Breast epithelium (tissue), 4 donors: ENCODE measurements at regions not wholly inside any gene's neighbourhood (a gene's known extent, or its start where the extent isn't known, plus 50 kb on each side); places are given as distances from the start of the nearest gene placed in this dataset.

Experiments
- DNase-seq, 2 donors: peaks; one replicate each; pipeline ENCODE4 v3.0.0-alpha.2; 2019; ENCODE audit warnings: low spot score in 2 of 2
- H3K27ac ChIP-seq, 2 donors: fragments of 200-600 bp; sonication (generic) in 1 of 2; one replicate each; pipeline ENCODE4 v1.5.1; 2016 to 2019; ENCODE audit warnings: mild to moderate bottlenecking in 1 of 2
- H3K27me3 ChIP-seq, 2 donors: fragments of 200-600 bp; sonication (generic) in 1 of 2; one replicate each; pipeline versions ENCODE4 v1.5.1 to v1.6.0; 2017 to 2019; ENCODE audit warnings: control low read depth in 1 of 2, mild to moderate bottlenecking in 1 of 2
- H3K36me3 ChIP-seq: fragments of 200-600 bp; one replicate; pipeline ENCODE4 v1.5.1; 2019
- H3K4me1 ChIP-seq, 2 donors: fragments of 200-600 bp; sonication (generic); one replicate each; pipeline ENCODE4 v1.5.1; 2016 to 2019; ENCODE audit warnings: control low read depth in 1 of 2
- H3K4me3 ChIP-seq, 3 donors: fragments of 200-600 bp; sonication (generic); 1 replicate in 2 of 3; 2 replicates in 1 of 3; pipeline ENCODE4 v1.5.1; 2016 to 2019; ENCODE audit warnings: mild to moderate bottlenecking in 3 of 3, moderate library complexity in 2 of 3
- H3K9me3 ChIP-seq, 2 donors: fragments of 200-600 bp; sonication (generic) in 1 of 2; one replicate each; pipeline ENCODE4 v1.5.1; 2016 to 2019; ENCODE audit warnings: control low read depth in 1 of 2
- POLR2A ChIP-seq: fragments of 450-650 bp; IDR thresholded peaks from one replicate; pipeline ENCODE4 v1.6.1; 2016; ENCODE audit warnings: antibody characterized with exemption, mild to moderate bottlenecking, moderate library complexity
- POLR2AphosphoS5 ChIP-seq, 3 donors: sonication (generic); formaldehyde crosslinking; IDR thresholded peaks; one replicate each; pipeline ENCODE4 v1.6.1; 2017; ENCODE audit warnings: antibody characterized with exemption in 3 of 3
- intact Hi-C: fragments of 100-400 bp; cut with DNase I; formaldehyde crosslinking; loops from one replicate; pipeline ENCODE4 v1.15.1; 2023; ENCODE audit warnings: low total_unique reads
- TF ChIP-seq, protein P1 (sequence below), 3 donors: fragments of 450-650 bp; IDR thresholded peaks; one replicate each; pipeline ENCODE4 v1.5.1; 2016 to 2017; ENCODE audit warnings: antibody characterized with exemption in 3 of 3, mild to moderate bottlenecking in 3 of 3, moderate library complexity in 3 of 3

GRCh38 chrX:143935601-143936000 lies 51.7 kb downstream of the UBE2NL start:
- DNase-seq: no peak
- no peak overlapping the region for H3K4me3 ChIP-seq
- no peaks in the 10 kb centered on the region for H3K9me3 ChIP-seq
- H3K4me1 ChIP-seq: no peaks in the 10 kb centered on the region
- no peaks in the 10 kb centered on the region for H3K36me3 ChIP-seq
- TF ChIP-seq POLR2AphosphoS5 (IDR thresholded peaks at IDR 0.05) (no peak), POLR2A (no peak)
- TF ChIP-seq, protein P1, sequence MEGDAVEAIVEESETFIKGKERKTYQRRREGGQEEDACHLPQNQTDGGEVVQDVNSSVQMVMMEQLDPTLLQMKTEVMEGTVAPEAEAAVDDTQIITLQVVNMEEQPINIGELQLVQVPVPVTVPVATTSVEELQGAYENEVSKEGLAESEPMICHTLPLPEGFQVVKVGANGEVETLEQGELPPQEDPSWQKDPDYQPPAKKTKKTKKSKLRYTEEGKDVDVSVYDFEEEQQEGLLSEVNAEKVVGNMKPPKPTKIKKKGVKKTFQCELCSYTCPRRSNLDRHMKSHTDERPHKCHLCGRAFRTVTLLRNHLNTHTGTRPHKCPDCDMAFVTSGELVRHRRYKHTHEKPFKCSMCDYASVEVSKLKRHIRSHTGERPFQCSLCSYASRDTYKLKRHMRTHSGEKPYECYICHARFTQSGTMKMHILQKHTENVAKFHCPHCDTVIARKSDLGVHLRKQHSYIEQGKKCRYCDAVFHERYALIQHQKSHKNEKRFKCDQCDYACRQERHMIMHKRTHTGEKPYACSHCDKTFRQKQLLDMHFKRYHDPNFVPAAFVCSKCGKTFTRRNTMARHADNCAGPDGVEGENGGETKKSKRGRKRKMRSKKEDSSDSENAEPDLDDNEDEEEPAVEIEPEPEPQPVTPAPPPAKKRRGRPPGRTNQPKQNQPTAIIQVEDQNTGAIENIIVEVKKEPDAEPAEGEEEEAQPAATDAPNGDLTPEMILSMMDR (IDR thresholded peaks at IDR 0.05): no peak
- peaks cover 0 to 5% of the 10 kb centered on the region in 2 donors for H3K27me3 ChIP-seq
- no peak overlapping the region for H3K27ac ChIP-seq
- intact Hi-C loops: no loop called here

GRCh38 chrX:143940119-143940518 lies 56.2 kb downstream of the UBE2NL start:
- TF ChIP-seq POLR2AphosphoS5 (IDR thresholded peaks at IDR 0.05) (no peak), POLR2A (no peak)
- TF ChIP-seq, protein P1 (IDR thresholded peaks at IDR 0.05): no peak
- Histone ChIP-seq H3K27ac (no peak overlapping the region), H3K27me3 (no peaks in the 10 kb centered on the region), H3K36me3 (no peaks in the 10 kb centered on the region), H3K4me3 (no peak overlapping the region), H3K4me1 (no peaks in the 10 kb centered on the region), H3K9me3 (no peaks in the 10 kb centered on the region)
- no peak for DNase-seq
- intact Hi-C loops: no loop called here

- intact Hi-C loops: no loop called here
- DNase-seq: no peak
- H3K27ac ChIP-seq: no peak overlapping the region
- no peaks in the 10 kb centered on the region for H3K36me3 ChIP-seq
- TF ChIP-seq POLR2AphosphoS5 (IDR thresholded peaks at IDR 0.05): no peak
- TF ChIP-seq, protein P1 (IDR thresholded peaks at IDR 0.05): no peak
- no peak for TF ChIP-seq POLR2A
- peaks cover 4 to 19% of the 10 kb centered on the region in 2 donors for H3K9me3 ChIP-seq
- H3K4me1 ChIP-seq: no peaks in the 10 kb centered on the region
- no peak overlapping the region for H3K4me3 ChIP-seq
- H3K27me3 ChIP-seq: no peaks in the 10 kb centered on the region
Measured at GRCh38 chrX:143945171-143945570, 61.3 kb downstream of the UBE2NL start.

- intact Hi-C loops: loop anchor here (2.0 kb wide), 1 partner anchor 22 kb away; no protein-coding TSS in a partner anchor
- no peak for TF ChIP-seq POLR2AphosphoS5 (IDR thresholded peaks at IDR 0.05)
- TF ChIP-seq, protein P1 (IDR thresholded peaks at IDR 0.05): no peak
- no peak for TF ChIP-seq POLR2A
Measured at GRCh38 chrX:143964549-143964948, 80.7 kb downstream of the UBE2NL start.

DNA sequence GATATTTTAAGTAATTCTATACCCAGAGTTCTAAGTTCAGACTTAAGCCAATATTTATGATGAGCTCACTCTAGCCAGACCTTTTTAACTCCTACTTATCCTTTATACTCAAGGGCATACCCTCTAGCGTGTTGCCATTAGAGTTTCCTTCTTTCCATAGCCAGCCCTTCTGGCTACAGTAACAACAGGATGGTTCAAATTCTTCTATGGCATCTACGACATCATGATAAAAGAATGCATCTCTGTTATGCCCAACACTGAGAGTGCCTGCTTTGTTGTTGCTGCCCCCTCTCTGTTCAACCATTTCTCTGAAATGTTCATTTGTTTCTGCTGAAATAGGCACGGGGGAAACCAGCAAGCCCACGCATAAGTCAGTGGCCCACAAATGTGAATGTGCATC lies 104.5 kb downstream of the UBE2NL start:
- H3K9me3 ChIP-seq: peaks cover 0 to 5% of the 10 kb centered on the region in 2 donors
- intact Hi-C loops: no loop called here
- TF ChIP-seq, protein P1 (IDR thresholded peaks at IDR 0.05): no peak
- no peak for TF ChIP-seq POLR2A
- no peak overlapping the region for H3K27ac ChIP-seq
- no peaks in the 10 kb centered on the region for H3K36me3 ChIP-seq
- H3K27me3 ChIP-seq: no peaks in the 10 kb centered on the region
- no peak for DNase-seq
- H3K4me1 ChIP-seq: no peaks in the 10 kb centered on the region
- no peak overlapping the region for H3K4me3 ChIP-seq

More at GRCh38 chrX:143964549-143964948, 80.7 kb downstream of the UBE2NL start:
- no peak overlapping the region for H3K4me3 ChIP-seq
- no peaks in the 10 kb centered on the region for H3K27me3 ChIP-seq
- H3K4me1 ChIP-seq: no peaks in the 10 kb centered on the region
- no peaks in the 10 kb centered on the region for H3K36me3 ChIP-seq
- H3K27ac ChIP-seq: no peak overlapping the region
- DNase-seq: no peak
- no peaks in the 10 kb centered on the region for H3K9me3 ChIP-seq
